Osteocyte (in vitro differentiated cells): ENCODE measurements at regions not wholly inside any gene's neighbourhood (a gene's known extent, or its start where the extent isn't known, plus 50 kb on each side); places are given as distances from the start of the nearest gene placed in this dataset.

Experiments
- DNase-seq: peaks from one replicate; pipeline ENCODE4 v3.0.0; 2021; ENCODE audit warnings: mixed read lengths; ENCODE audit not compliant: unreplicated experiment; ENCODE audit errors: extremely low spot score
- H3K27ac Mint-ChIP-seq: one replicate; pipeline ENCODE4 v1.8.0; 2021; ENCODE audit warnings: mild to moderate bottlenecking, mixed read lengths; ENCODE audit not compliant: unreplicated experiment
- H3K27me3 Mint-ChIP-seq: one replicate; pipeline ENCODE4 v1.8.0; 2021; ENCODE audit warnings: mixed read lengths; ENCODE audit not compliant: unreplicated experiment
- H3K36me3 Mint-ChIP-seq: one replicate; pipeline ENCODE4 v1.8.0; 2021; ENCODE audit warnings: mixed read lengths; ENCODE audit not compliant: unreplicated experiment
- H3K4me1 Mint-ChIP-seq: one replicate; pipeline ENCODE4 v1.8.0; 2021; ENCODE audit warnings: mixed read lengths; ENCODE audit not compliant: unreplicated experiment
- H3K4me3 Mint-ChIP-seq: one replicate; pipeline ENCODE4 v1.8.0; 2021; ENCODE audit warnings: mild to moderate bottlenecking, moderate library complexity, mixed read lengths; ENCODE audit not compliant: unreplicated experiment
- H3K9me3 Mint-ChIP-seq: one replicate; pipeline ENCODE4 v1.8.0; 2021; ENCODE audit warnings: mixed read lengths; ENCODE audit not compliant: unreplicated experiment
- TF ChIP-seq, protein P1 (sequence below): fragments of 200-600 bp; sonication (generic); IDR thresholded peaks from 2 replicates; pipeline ENCODE4 v1.5.0; 2021; ENCODE audit warnings: antibody characterized with exemption, mild to moderate bottlenecking, moderate library complexity

DNA sequence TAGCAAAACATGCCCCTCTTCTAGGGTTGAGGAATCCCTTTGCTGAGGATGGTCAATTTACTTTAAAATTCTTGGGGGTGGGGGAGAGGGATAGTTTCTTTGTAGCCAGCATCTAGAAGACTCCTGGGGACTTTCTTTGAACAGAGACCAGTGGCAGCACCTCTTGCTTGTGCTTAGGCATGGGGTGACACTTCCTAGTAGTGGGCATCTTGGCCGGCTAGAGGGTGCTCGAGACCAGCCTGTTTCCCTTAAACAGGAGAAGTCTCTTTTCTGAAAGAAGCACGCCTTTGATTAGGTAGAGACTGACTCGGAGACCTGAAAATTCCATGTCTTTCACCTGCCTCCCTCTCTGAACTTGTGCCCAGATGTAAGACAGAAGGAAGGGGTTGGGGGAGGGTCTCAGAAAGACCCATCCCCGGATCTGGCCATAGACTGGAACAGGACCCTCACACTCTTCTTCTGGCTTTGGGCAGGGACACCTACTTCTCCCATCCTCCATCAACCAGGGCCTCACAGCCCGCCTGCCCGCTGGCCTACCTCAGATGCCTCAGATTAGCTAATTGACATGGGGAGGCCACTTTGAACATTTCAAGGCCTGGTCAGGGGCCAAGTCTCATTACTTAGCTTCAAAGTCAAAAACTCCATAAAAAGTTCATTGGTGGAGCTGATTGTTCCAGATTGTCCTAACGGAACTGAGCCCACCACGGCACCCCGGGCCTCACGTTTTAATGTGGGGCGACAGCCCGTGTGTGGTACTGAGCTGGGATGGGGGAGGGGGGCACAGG lies 172.2 kb downstream of the CDC5L start:
- peaks cover 28% of the 10 kb centered on the region for H3K4me1 Mint-ChIP-seq
- no peaks in the 10 kb centered on the region for H3K27me3 Mint-ChIP-seq
- no peak for DNase-seq
- TF ChIP-seq, protein P1, sequence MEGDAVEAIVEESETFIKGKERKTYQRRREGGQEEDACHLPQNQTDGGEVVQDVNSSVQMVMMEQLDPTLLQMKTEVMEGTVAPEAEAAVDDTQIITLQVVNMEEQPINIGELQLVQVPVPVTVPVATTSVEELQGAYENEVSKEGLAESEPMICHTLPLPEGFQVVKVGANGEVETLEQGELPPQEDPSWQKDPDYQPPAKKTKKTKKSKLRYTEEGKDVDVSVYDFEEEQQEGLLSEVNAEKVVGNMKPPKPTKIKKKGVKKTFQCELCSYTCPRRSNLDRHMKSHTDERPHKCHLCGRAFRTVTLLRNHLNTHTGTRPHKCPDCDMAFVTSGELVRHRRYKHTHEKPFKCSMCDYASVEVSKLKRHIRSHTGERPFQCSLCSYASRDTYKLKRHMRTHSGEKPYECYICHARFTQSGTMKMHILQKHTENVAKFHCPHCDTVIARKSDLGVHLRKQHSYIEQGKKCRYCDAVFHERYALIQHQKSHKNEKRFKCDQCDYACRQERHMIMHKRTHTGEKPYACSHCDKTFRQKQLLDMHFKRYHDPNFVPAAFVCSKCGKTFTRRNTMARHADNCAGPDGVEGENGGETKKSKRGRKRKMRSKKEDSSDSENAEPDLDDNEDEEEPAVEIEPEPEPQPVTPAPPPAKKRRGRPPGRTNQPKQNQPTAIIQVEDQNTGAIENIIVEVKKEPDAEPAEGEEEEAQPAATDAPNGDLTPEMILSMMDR: no peak
- H3K4me3 Mint-ChIP-seq: no peak overlapping the region
- no peaks in the 10 kb centered on the region for H3K36me3 Mint-ChIP-seq
- no peaks in the 10 kb centered on the region for H3K9me3 Mint-ChIP-seq
- H3K27ac Mint-ChIP-seq: peak overlapping the region; percentile 31

DNA sequence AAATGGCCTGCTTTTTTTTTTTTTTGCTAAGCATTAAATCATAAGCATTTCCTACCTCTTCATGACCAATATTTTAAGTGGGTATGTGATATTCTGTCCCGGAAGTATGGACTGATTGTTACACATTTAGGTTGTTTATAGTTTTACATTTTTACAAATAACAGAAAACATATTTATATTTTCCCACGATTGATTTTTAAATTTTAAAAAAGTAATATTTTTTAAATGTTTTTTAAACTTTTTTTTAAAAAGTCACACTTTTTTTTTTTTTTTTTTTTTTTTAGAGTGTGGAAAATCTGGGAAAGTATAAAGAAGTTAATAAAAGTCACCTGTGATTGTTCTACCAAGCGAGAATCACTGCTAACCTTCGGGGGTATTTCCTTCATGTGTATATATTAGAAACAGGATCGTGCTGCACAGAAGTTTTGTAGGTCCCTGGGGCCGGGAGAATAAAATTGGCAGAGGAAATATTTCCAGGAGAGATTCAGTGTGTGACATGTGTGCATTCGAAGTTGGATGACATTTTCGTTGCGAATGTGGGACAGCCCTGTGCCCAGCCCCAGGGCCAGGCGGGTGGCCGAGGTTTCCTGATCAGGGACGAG lies 173.1 kb downstream of the CDC5L start:
- no peak for DNase-seq
- Mint-ChIP-seq H3K27me3 (no peaks in the 10 kb centered on the region), H3K4me3 (no peak overlapping the region), H3K9me3 (no peaks in the 10 kb centered on the region), H3K27ac (no peak overlapping the region), H3K4me1 (peaks cover 37% of the 10 kb centered on the region), H3K36me3 (no peaks in the 10 kb centered on the region)
- TF ChIP-seq, protein P1: no peak

DNA sequence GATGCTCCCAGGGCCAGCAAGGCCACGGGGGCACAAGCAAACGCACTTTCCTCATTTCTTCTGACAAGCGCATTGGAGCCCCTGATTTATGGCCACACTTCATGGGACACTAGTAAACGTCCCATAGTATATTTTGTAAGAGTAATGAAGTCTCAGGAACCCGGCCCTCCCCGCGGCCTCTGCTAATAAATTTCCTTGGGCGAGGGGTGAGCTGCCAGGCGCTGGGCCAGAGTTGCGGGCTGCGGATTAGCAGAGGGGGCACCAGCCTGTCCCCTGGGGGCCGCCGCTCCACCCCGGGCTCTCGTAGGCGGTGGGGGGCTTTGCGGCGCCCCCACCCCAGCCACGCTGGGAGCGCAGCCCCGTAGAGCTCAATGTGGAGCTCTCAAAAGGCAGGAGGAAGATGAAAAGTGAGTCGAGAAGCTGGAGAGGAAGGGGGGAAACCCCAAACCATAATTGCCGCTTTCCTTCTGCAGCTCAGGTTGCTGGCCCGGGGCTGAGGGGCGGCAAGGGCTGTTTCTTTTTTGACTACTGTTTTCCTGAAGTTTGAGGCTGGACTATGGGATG lies 173.6 kb downstream of the CDC5L start:
- no peak for DNase-seq
- peaks cover 37% of the 10 kb centered on the region for H3K4me1 Mint-ChIP-seq
- TF ChIP-seq, protein P1: no peak
- H3K4me3 Mint-ChIP-seq: no peak overlapping the region
- no peaks in the 10 kb centered on the region for H3K36me3 Mint-ChIP-seq
- no peaks in the 10 kb centered on the region for H3K27me3 Mint-ChIP-seq
- H3K27ac Mint-ChIP-seq: no peak overlapping the region
- no peaks in the 10 kb centered on the region for H3K9me3 Mint-ChIP-seq

DNA sequence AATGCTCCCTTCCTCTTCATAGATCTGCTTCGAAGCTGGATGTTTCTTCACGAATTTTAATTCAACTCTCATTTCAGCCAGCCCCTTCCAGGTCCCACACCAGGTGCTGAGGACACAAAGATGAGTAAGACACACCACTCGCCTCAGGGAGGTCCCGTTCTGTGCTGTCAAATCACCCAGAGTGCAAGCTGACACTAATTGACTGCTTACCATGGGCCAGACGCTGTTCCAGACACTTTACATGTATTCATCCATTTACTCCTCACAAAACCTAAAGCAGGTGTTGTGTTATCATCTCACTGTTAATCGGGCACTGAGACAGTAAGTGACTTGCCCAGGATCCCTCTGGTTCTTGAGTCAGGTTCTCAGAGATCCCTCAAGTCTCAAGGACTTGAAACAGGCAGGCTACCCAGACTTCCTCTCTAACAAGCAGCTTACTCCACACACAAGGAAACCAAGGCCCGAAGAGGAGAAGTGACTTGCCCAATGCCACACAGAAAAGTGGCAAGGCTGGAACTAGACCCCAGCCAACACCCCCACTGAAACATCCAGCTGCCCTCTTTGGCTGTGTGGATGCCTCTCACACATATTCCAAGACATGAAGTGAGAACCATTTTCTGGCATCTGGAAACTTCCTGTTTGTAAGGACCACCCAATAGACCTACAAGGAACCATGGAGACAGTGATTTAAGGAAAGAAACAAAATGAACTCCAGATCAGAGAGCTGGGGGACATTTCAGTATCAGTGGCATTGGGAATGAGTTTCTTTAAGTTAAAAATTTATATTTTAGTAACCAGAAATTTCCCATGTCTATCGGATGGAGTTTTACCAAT lies 174.5 kb downstream of the CDC5L start:
- DNase-seq: no peak
- H3K27ac Mint-ChIP-seq: no peak overlapping the region
- H3K4me1 Mint-ChIP-seq: peaks cover 37% of the 10 kb centered on the region
- H3K9me3 Mint-ChIP-seq: no peaks in the 10 kb centered on the region
- H3K27me3 Mint-ChIP-seq: no peaks in the 10 kb centered on the region
- no peaks in the 10 kb centered on the region for H3K36me3 Mint-ChIP-seq
- no peak overlapping the region for H3K4me3 Mint-ChIP-seq
- TF ChIP-seq, protein P1: no peak
